ELR (cell line): ENCODE measurements at regions not wholly inside any gene's neighbourhood (a gene's known extent, or its start where the extent isn't known, plus 50 kb on each side); places are given as distances from the start of the nearest gene placed in this dataset.
"Not testable (repeated sequence)": the region's sequence is repeated elsewhere in the genome, so short reads cannot be mapped to it uniquely, and the experiment has no call there.

Source experiments
- DNase-seq: peaks from one replicate; pipeline ENCODE4 v3.0.0-alpha.2; 2015; ENCODE audit warnings: low read depth

DNA sequence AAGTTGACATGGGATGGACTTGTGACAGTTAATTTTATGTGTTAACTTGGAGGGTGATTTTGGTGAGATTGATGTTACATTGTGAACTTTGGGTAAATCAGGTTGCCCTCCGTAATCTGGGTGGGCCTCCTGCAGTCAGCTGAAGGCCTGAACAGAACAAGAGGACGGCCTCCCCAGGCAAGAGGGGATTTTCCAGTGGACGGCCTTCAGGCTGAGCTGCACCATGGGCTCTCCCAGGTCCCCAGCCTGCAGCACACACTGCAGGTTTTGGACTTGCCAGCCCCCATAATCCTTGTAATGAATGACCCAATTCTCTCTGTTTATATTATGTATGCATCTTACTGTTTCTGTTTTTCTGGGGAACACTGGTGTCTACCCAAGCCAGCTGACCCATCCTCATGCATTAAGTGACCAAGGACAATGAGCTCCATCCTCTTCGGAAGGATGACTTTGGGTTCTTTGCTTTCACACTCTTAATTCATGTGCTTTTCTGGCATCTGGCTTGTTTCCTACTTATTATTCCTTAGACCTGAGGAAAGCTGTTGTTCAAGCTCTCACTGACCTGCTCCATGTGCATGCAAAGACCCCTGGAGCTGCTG, 64.2 kb downstream of the DACT2 start:
- DNase-seq, result no peak

DNA sequence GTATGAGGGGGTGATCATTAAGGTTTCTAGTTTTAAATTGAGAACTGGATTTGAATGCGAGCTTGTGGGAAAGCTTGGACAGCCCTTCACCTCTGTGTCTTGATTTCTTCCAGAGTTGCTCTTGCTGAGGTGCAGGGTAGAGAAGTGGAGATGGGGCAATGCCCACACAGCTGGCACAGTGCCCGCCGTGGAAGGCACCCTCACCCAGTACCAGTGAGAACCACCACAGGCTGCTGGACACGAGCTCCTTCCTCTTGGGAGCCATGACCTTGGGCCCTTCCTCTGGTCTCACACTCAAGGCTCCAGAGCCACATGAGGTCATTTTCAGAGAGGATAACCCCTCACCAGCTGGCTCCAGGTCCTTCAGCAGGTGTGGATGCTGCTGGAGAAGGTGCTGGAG, 67.3 kb downstream of the DACT2 start:
- DNase-seq, result no peak

DNA sequence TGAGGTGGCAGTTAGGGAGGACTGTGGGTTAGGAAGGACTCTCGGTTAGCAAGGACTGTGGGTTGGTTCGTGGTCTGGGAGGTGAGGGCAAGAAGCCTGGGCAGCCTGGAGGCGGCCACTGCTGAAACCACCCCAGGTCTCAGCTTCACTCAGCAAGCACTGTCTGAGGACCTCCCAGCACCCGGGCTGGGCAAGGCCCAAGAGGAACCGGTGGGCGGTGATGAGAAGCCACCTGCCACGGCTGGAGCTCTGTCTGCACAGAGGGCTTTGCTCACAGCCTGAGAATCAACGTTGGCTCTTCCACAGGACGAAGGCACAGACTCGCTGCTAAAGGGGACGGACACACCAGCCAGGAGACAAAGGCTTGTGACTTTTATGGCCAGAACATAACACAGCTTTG, 69.3 kb downstream of the DACT2 start:
- no peak for DNase-seq

DNA sequence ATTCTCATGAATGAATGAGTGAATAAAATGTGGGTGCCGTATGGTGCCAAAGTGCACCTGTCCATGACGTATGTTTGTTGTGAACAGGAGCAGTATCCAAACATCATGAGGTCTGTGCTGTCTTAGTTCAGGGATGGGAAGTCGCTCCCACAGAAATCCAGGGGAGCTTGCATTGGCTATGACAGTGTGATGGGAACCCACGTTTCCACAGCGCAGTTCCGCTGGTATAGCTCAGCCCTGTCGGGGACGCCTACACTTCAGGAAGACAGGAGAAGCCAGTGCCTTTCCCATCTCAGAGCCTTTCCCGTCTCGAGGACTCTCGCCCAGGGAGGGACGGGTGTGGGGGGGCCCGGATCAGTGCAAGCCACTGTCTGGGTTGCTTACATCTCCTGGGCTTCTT, 69.8 kb downstream of the DACT2 start:
- no peak for DNase-seq

DNA sequence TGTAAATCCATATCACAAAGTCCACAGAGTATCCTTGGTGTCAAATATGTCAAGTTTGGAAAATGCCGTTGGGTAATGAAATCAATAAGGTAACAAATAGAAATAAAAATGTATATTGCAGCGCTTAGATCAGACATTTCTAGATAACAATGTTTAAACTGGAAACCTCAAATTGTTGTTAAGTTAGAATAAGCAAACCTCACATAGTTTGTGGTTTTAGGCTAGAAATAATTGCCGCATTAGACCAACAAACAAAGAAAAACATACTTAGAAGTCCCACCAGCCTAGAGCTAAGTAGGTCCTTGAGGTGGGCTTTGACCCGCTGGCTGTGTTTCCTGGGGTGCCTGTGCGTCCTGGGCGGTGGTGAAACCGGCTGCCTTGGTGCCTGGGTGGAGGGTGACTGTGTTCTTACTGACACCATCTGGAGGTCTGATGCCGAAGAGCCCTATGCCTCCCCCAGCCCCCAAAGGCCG, 71.4 kb downstream of the DACT2 start:
- no peak for DNase-seq

DNA sequence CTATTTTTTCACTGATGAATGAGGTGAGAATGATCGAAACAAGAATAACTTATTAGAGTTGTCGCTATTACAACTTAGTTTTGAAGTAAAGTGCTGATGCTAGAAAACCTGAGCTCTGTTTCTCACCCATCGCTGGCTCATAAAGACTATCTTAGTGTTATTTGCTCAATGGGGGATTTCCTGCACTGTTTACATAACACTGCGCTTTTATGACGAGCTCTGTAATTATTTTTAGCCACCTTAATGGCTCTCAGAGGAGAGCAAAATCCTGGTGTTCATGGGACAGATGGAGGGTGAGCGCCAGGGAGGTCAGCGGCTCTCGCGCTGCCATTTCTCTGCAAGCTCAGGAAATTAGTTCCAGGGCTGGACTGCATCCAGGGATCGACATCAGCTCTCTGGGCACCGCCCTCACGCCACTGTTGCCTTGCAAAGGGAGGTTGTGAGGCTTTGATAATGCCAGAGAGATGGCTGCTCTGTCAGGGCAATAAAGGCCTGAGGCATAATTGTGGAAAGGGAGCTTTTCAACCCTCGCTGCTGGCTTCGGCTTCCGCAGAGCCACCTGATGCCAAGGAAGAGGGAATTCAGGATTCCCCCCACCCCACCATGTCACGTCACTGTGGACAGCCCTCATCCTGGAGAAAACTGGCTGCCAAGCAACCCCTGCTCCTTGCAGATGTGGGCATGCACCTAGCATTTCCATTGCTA, 72.0 kb downstream of the DACT2 start:
- no peak for DNase-seq

DNA sequence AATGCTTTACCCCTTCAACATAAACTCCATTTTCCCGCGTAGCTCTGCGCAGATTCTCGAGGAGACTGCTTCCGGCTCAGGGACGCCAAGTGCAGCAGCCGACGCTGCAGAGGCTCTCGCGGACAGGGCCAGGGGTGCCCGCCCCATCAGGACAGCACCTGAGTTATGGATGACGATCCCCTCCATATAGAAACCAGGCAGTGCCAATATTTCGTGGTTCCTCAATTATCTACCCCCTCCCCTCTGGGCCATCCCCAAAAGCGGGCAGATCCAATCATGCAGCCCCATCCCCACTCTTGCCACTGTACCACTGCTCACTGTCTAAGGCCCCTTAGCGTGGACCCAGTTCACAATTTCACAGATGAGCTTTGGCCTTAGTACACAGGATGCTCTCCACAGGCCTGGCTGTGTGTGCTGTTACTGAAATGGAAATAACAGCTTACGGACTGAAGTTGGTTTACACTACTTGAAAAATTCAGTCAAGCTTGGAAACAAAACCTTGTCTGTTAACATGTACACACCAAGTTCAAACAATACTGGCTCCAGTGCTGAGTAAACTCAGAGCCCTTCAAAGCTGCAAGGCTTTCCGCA, 74.5 kb downstream of the DACT2 start:
- no peak for DNase-seq

DNA sequence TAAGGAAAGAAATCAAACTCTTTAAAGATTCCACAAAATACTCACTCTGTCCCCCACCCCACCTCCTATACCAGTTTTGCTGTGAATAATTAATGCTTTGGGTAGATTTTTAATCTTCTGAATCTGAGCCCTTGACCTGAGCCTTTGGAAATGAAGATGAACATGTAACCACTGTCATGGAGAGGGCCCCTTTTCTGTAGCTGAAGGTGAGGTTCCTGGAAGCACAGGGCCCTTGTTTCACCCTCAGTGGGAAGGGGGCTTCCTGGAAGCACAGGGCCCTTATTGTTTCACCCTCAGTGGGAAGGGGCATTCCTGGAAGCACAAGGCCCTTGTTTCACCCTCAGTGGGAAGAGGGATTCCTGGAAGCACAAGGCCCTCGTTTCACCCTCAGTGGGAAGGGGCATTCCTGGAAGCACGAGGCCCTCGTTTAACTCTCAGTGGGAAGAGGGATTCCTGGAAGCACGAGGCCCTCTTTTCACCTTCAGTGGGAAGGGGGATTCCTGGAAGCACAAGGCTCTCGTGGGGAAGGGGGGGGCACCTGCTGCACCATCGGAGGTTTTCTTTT, 75.7 kb downstream of the DACT2 start:
- no peak for DNase-seq

DNA sequence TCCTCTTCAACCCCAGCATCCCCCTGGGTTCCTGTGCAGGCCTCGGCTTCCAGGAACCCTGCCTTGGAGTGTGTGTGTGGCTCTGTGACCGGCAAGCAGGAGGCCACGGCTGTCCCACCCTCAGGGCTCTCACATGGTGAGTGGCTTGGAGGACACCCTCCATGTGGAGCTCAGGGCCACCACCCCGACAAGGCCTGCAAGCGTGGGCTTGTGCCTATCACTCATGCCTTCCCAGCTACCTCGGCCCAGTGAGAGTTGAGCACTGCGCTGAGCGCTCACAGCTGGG, 76.7 kb downstream of the DACT2 start:
- no peak for DNase-seq

DNA sequence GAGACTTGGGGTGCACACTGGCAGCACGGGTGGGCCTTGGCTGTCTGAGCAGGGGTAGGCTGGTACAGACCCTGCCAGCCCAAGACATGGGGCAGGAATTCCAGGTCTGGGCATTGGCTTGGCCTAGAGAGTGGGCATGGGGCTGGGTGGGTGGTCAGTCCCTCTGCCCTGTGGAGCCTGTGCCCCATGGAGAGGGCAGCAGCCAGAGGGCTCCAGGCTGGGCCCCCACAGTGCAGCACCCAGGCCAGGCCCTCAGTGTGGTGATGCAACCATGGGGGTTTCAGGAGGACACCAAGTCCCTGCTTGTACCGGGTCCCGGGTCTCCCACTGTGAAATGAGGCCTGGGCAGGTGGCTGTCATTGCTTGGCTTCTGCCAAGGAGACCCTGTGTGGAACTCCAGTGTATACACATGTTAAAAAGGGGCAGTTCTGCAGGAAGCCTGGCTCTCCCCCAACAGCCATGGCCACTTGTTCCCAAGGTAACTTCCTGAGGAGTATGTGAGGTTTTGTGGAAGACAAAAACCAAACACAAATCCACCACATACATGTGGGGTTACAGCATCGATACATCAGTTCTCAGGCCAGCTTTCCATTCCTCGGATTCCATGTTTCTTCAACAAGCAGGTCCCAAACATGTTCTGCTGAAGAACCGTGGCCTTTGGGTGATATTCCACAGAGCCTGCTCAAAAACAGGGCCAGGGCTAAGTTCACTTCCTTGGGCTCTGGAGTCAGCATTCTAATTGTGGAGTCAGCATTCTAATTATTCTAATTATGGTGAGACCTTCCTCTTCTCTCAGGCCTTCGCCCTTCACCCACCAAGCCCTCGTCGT, 77.3 kb downstream of the DACT2 start:
- no peak for DNase-seq

DNA sequence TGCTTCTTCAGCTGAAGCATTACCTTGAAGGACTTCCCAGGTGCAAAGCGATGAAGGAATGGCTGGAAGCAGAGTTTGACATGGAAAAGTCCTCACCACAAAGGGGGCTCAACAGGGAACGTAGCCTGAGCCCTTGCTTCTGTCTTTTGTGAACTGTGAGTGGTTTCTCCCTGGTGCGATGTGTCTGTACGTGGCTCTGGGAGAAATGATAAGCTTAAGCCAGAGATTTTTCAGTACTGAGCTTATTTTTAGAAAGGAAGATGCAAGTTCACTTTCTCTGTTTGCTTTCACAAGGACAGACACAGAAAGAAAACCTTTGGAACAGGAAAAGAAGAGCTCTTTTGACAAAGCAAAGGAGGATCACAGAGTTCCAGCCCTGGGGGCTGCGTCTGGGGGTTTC, 79.4 kb downstream of the DACT2 start:
- no peak for DNase-seq

DNA sequence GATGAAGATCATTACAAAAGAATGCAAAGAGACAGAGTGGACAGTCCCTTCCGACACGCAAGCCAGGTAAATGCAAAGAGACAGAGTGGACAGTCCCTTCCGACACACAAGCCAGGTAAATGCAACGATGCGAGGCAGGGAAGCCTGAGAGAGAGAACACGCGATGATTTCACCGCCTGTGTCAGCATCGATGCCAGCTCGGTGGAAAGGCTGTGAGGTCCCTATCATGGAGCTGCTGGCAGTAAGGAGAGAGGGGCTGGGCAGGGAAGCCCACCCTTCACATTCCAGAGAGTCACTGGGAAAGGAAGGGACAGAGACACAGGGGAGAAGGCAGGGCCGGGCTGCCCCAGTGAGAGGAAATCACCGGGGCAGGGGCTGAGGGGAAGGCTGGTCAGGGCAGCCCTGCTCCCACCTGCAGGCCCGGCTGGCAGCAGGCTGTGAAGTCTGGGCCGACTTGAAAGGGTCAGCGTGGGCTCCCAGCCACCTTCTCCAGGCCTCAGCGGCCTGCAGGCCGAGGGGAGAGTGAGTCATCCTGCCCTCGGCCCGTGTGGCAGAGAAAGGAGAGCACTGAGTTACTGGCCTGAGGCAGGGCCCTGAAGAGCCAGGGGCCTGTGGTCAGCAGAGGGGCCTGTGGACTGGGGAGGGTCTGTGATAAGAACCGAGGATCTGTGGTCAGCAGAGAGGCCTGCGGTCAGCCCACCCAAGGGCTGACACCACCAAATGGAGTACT, 80.4 kb downstream of the DACT2 start:
- DNase-seq, result no peak

DNA sequence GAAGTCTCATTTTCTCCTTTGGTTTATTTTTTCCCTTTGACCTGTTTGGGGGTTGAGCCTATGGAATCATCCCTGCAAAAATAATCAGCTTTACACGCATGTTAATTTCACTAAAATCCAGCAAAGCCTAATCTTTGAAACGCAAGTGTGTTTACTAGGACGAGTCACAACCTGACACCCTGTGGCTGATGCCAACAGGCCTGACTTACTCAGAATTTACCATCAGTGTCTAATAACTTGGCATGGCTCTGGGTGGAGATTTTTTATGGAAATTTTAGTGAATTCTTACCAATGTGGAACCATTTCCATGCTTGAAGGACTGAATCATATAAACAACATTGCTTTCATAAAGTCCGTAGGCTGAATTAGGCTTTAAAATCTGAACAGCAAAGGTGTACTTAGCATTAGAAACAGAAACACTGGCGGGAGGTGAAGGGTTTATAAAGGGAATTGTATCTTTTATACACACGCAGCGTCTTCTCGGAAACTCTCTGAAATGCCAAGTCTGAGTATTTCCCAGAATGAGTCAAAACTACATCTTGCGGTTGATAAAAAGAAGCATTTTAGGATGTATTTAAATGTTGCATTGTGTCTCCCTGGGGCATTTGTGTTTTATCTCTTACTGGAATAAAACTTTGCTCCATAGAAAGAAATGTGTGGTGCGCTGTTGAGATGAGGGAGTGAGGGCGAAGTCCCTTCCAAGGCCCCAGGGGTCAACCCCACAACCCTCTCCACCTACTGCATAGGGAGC, 81.2 kb downstream of the DACT2 start:
- no peak for DNase-seq

DNA sequence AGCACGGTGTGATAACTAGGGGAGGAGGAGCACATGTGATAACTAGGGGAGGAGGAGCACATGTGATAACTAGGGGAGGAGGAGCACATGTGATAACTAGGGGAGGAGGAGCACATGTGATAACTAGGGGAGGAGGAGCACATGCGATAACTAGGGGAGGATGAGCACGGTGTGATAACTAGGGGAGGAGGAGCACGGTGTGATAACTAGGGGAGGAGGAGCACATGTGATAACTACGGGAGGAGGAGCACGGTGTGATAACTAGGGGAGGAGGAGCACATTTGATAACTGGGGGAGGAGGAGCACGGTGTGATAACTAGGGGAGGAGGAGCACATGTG, 85.7 kb downstream of the DACT2 start:
- not testable (repeated sequence) for DNase-seq

DNA sequence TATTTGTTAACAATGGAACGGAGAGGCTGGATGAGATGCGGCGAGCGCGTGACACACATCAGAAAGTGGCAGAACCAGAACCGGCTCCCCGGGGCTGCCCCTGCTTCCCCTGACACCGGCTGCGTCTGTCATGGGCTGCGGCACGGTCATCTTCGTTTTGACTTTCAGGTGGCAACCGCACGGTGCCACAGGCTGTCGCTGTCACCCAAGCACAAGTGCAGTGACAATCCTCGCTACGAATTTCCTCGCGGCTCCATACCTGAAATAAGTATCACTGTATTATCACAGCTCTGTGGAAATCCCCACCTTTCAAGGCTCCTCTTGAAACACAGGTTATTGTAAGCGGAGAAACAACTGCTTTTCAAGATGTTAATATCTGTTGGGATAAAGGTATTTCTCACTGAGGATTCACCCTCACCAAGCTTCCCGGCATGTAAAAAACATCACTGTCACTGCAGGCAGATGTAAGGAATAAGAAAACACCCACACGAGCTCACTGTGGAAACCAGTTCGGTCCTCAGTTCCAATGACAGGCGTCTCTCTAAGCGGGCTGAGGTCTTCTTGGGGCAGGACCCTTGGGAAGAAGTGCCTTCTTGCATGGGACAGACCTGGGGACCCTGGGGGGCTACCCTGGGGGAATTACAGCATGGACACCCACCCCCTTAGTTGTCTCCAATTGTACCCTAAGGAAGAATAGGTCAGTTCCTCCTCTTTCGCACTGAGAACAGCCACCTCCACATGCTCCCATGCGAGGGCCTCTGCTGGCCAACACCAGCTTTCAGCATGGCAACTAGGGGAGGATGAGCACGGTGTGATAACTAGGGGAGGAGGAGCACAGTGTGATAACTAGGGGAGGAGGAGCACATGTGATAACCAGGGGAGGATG, 86.3 kb downstream of the DACT2 start:
- DNase-seq, result no peak

DNA sequence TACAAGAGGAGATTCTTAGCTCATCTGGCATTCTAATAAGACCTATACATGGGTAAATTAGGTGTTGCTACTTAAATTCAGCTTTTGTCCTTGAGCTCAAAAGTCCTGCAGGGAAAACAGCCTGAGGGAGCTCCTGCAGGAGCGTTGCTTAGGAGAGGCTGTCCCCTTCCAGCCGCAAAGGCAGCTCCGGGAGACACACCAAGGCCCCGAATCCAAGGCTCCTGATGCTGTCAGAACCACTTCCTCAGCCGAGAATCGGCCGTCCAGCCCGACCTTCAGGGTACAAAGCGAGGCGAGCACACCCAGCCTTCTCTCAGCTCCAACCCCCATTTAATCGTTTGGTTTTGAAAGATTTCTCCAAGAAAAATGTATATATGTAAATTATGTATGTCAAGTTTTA, 87.0 kb downstream of the DACT2 start:
- DNase-seq, result no peak

DNA sequence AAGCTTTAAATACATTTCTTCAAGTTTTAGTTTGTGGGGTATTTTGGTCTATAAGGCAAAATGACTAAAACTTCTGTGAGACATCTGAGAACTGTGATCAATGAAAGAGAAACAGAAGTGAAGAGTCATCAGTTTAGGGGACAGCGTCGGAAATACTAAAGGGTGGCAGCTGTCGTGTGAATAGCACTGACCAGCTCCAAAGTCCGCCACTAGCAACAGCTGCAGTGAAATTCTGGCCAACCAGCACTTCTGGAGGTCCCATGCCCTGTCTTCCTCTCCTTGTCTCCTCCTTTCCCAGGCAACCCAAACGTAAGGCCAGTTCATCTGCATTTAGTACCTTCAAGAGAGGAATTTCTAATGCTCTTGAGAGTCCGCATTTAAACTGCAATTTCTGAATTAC, 87.5 kb downstream of the DACT2 start:
- no peak for DNase-seq

DNA sequence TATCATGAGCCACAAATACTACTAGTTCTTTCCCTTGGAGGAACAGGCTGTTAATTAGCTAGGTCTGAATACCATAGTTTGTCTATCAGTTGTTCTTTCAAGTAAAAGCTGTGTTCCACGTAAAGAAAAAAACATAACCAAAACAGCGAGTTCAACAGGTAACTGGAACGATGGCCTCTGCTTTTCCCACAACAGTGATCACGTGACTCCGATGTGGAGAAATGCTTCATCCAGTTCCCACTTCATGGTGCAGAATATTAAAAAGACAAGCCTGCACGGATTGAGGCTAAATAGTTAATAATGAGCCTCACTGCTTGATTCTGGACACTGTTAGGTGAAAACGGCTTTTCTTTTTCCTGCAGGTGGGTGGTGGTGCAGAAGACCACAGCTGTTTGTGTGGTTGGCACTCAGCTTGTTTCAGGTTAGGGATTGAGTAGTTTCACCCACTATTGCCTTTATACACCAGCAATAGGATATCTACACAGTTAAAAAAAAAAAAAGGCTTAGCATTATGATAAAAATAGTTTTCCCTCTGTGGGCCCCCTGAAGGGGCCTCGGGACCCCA, 88.1 kb downstream of the DACT2 start:
- DNase-seq, result no peak

DNA sequence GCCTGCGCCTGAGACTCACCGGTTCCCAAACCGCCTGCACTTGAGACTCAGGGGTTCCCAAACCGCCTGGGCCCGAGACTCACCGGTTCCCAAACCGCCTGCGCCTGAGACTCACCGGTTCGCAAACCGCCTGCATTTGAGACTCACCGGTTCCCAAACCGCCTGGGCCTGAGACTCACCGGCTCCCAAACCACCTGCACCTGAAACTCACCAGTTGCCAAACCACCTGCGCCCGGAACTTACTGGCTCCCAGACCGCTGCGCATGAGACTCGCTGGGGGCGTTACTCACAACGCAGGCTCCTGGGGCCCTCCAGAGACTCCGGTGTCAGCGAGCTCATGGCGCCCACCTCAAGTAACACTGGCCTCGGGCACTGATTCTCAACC, 90.2 kb downstream of the DACT2 start:
- no peak for DNase-seq
